ENCODE measurements at regions not wholly inside any gene's neighbourhood (a gene's known extent, or its start where the extent isn't known, plus 50 kb on each side); places are given as distances from the start of the nearest gene placed in this dataset.

DNA sequence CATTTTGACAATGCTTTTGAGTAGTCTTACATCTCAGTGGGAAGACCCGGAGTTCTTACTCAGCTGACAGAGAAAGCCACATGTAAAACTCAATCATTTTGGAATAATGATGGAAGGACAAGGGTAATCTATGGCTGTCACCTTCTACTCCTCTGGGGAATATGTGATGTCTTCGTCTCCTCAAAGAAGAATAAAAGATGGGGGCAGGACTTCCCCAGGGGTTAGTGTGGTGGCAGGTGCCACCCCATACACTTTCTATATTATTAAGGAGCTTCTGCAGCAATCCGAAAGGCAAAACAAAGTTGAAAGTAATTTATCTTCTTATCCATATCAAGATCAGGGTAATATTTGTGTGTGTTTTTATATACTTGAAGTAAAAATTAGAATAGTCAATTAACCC, 180.4 kb upstream of the TOPAZ1 start:
- TF ChIP-seq, protein P1, sequence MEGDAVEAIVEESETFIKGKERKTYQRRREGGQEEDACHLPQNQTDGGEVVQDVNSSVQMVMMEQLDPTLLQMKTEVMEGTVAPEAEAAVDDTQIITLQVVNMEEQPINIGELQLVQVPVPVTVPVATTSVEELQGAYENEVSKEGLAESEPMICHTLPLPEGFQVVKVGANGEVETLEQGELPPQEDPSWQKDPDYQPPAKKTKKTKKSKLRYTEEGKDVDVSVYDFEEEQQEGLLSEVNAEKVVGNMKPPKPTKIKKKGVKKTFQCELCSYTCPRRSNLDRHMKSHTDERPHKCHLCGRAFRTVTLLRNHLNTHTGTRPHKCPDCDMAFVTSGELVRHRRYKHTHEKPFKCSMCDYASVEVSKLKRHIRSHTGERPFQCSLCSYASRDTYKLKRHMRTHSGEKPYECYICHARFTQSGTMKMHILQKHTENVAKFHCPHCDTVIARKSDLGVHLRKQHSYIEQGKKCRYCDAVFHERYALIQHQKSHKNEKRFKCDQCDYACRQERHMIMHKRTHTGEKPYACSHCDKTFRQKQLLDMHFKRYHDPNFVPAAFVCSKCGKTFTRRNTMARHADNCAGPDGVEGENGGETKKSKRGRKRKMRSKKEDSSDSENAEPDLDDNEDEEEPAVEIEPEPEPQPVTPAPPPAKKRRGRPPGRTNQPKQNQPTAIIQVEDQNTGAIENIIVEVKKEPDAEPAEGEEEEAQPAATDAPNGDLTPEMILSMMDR (conservative IDR thresholded peaks at IDR 0.05; ENCODE audit: low read depth in 2 of 2): no peak
- TF ChIP-seq EZH2 (IDR thresholded peaks at IDR 0.05; ENCODE audit: low read depth, unreplicated experiment) (no peak), POLR2AphosphoS5 (IDR thresholded peaks at IDR 0.05; ENCODE audit: low read depth) (no peak), EZH2phosphoT487 (IDR thresholded peaks at IDR 0.05; ENCODE audit: unreplicated experiment) (no peak), ZNF114 (CRISPR knock-in tag; IDR thresholded peaks at IDR 0.05) (no peak), CREB1 (CRISPR knock-in tag; IDR thresholded peaks at IDR 0.05; ENCODE audit: low read depth) (no peak), JUNB (IDR thresholded peaks at IDR 0.05; ENCODE audit: unreplicated experiment) (no peak), NANOG (IDR thresholded peaks at IDR 0.05; ENCODE audit: borderline replicate concordance) (no peak)
- TF ChIP-seq, protein P2, sequence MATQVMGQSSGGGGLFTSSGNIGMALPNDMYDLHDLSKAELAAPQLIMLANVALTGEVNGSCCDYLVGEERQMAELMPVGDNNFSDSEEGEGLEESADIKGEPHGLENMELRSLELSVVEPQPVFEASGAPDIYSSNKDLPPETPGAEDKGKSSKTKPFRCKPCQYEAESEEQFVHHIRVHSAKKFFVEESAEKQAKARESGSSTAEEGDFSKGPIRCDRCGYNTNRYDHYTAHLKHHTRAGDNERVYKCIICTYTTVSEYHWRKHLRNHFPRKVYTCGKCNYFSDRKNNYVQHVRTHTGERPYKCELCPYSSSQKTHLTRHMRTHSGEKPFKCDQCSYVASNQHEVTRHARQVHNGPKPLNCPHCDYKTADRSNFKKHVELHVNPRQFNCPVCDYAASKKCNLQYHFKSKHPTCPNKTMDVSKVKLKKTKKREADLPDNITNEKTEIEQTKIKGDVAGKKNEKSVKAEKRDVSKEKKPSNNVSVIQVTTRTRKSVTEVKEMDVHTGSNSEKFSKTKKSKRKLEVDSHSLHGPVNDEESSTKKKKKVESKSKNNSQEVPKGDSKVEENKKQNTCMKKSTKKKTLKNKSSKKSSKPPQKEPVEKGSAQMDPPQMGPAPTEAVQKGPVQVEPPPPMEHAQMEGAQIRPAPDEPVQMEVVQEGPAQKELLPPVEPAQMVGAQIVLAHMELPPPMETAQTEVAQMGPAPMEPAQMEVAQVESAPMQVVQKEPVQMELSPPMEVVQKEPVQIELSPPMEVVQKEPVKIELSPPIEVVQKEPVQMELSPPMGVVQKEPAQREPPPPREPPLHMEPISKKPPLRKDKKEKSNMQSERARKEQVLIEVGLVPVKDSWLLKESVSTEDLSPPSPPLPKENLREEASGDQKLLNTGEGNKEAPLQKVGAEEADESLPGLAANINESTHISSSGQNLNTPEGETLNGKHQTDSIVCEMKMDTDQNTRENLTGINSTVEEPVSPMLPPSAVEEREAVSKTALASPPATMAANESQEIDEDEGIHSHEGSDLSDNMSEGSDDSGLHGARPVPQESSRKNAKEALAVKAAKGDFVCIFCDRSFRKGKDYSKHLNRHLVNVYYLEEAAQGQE (IDR thresholded peaks at IDR 0.05; ENCODE audit: unreplicated experiment): no peak
- TF ChIP-seq, protein P3, sequence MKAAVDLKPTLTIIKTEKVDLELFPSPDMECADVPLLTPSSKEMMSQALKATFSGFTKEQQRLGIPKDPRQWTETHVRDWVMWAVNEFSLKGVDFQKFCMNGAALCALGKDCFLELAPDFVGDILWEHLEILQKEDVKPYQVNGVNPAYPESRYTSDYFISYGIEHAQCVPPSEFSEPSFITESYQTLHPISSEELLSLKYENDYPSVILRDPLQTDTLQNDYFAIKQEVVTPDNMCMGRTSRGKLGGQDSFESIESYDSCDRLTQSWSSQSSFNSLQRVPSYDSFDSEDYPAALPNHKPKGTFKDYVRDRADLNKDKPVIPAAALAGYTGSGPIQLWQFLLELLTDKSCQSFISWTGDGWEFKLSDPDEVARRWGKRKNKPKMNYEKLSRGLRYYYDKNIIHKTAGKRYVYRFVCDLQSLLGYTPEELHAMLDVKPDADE (IDR thresholded peaks at IDR 0.05): no peak
- TF ChIP-seq, protein P4, sequence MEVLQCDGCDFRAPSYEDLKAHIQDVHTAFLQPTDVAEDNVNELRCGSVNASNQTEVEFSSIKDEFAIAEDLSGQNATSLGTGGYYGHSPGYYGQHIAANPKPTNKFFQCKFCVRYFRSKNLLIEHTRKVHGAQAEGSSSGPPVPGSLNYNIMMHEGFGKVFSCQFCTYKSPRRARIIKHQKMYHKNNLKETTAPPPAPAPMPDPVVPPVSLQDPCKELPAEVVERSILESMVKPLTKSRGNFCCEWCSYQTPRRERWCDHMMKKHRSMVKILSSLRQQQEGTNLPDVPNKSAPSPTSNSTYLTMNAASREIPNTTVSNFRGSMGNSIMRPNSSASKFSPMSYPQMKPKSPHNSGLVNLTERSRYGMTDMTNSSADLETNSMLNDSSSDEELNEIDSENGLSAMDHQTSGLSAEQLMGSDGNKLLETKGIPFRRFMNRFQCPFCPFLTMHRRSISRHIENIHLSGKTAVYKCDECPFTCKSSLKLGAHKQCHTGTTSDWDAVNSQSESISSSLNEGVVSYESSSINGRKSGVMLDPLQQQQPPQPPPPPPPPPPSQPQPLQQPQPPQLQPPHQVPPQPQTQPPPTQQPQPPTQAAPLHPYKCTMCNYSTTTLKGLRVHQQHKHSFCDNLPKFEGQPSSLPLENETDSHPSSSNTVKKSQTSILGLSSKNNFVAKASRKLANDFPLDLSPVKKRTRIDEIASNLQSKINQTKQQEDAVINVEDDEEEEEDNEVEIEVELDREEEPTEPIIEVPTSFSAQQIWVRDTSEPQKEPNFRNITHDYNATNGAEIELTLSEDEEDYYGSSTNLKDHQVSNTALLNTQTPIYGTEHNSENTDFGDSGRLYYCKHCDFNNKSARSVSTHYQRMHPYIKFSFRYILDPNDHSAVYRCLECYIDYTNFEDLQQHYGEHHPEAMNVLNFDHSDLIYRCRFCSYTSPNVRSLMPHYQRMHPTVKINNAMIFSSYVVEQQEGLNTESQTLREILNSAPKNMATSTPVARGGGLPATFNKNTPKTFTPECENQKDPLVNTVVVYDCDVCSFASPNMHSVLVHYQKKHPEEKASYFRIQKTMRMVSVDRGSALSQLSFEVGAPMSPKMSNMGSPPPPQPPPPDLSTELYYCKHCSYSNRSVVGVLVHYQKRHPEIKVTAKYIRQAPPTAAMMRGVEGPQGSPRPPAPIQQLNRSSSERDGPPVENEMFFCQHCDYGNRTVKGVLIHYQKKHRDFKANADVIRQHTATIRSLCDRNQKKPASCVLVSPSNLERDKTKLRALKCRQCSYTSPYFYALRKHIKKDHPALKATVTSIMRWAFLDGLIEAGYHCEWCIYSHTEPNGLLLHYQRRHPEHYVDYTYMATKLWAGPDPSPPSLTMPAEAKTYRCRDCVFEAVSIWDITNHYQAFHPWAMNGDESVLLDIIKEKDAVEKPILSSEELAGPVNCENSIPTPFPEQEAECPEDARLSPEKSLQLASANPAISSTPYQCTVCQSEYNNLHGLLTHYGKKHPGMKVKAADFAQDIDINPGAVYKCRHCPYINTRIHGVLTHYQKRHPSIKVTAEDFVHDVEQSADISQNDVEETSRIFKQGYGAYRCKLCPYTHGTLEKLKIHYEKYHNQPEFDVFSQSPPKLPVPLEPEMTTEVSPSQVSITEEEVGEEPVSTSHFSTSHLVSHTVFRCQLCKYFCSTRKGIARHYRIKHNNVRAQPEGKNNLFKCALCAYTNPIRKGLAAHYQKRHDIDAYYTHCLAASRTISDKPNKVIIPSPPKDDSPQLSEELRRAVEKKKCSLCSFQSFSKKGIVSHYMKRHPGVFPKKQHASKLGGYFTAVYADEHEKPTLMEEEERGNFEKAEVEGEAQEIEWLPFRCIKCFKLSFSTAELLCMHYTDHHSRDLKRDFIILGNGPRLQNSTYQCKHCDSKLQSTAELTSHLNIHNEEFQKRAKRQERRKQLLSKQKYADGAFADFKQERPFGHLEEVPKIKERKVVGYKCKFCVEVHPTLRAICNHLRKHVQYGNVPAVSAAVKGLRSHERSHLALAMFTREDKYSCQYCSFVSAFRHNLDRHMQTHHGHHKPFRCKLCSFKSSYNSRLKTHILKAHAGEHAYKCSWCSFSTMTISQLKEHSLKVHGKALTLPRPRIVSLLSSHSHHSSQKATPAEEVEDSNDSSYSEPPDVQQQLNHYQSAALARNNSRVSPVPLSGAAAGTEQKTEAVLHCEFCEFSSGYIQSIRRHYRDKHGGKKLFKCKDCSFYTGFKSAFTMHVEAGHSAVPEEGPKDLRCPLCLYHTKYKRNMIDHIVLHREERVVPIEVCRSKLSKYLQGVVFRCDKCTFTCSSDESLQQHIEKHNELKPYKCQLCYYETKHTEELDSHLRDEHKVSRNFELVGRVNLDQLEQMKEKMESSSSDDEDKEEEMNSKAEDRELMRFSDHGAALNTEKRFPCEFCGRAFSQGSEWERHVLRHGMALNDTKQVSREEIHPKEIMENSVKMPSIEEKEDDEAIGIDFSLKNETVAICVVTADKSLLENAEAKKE (CRISPR knock-in tag; IDR thresholded peaks at IDR 0.05): no peak
